GM18502 (cell line): ENCODE measurements at regions not wholly inside any gene's neighbourhood (a gene's known extent, or its start where the extent isn't known, plus 50 kb on each side); places are given as distances from the start of the nearest gene placed in this dataset.

Experiments used
- ATAC-seq: cut with Tn5 transposase; IDR thresholded peaks from one replicate; pipeline ENCODE4 v1.9.1; 2021; ENCODE audit warnings: mild to moderate bottlenecking; ENCODE audit not compliant: unreplicated experiment, poor library complexity

DNA sequence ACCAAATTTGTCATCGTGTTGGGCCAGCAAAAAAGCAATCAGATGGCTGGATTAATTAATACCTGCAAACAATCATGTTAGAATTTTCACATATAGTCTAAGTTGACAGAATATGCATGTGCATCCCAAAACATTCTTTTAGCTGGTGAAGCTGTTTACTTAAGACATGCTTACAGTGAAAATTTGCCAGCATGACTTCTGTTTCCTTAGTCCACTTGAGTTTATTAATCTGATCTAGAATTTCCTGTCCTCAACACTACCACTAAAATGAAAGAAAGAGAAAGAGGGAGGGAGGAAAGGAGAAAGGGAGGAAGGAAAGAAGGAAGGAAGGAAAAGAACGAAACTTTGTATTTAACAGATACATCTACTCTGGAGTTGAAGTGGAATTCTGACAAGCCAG is 2109.9 kb upstream of the PIK3C3 start:
- ATAC-seq = no peak

DNA sequence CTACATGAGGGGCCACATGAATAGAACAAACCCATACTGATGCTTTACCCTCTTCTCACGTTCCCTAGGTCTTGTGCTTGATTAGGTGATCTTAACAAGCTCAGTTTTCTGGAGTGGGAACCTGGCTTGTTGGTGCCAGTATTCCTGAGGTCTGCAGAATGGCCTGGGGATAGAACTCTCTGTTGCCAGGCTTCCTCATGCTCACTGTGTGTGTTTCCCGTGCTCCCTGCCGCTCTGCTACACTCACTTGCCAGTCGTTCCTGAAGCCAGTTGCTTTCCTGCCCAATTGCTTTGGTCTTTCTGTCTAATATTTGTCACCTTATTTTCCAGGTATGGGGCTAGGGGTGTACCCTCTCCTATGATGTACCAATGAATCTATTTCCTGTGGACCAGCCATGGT is 2111.5 kb upstream of the PIK3C3 start:
- no peak for ATAC-seq

DNA sequence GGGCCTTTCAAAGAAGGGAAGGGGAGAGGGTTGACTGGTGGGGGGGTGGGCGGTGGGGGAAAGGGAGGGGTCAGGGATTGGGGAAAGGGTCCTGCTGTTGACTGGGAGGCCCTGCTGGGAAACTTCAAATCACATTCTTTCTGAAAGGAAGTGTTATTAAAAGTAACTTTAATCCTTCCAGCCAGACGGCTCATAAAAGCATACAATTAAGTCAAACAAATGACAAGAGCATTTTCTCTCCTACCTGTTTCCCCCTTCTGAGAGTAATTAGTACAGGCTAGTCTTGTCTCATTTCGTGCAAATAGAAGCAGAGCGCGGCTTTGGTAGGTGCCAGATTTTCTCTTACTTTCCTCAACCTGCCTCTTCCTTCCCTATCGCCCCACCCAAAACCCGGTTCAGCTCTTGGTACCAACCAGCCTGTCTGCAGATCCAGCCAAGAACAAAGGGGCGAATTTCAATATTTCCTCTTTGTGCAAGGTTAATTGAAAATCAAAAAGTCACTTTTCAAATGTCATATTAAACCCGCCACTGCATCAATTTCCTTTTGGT is 2112.6 kb upstream of the PIK3C3 start:
- no peak for ATAC-seq

DNA sequence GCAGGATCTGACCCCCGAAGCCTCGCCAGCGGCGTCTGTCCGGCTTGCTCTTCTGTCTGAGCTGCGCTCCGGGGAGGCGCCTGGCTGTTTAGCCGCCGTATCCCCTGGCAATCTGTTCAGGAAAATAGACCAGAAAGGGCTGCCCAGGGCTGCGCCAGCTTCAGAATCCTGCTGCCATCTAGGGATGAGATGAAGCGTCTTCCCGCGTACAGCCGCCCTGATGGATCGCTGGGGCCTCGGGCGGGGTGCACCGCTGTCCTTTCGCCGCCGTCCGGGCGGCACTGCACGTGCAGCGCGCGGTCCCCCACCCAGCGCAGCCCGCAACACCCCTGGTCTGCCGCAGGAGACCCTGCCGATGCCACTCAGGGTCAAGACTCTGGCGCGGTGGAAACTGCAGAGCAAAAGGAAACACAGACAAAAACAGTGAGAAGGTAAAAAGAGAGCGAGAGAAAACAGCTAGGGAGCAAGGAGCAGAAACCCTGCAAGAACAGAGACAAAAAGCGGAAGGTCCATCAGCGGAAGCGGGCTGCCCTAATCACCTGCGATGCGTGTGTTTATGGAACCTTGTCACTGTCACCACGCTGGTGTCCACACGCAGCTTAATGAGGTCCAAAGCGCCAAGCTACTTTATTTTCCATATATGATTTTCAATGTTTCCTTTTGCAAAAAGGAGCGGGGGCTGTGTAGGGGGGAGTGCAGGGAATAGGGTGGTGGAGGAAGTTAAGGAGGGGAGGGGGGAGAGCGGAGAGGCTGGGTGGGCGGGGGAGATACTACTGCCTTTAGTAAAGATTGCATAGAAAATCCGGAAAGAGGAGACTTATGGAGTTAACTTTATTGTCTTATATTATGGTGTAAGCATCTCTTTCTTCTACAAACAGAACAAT is 2113.3 kb upstream of the PIK3C3 start:
- no peak for ATAC-seq

DNA sequence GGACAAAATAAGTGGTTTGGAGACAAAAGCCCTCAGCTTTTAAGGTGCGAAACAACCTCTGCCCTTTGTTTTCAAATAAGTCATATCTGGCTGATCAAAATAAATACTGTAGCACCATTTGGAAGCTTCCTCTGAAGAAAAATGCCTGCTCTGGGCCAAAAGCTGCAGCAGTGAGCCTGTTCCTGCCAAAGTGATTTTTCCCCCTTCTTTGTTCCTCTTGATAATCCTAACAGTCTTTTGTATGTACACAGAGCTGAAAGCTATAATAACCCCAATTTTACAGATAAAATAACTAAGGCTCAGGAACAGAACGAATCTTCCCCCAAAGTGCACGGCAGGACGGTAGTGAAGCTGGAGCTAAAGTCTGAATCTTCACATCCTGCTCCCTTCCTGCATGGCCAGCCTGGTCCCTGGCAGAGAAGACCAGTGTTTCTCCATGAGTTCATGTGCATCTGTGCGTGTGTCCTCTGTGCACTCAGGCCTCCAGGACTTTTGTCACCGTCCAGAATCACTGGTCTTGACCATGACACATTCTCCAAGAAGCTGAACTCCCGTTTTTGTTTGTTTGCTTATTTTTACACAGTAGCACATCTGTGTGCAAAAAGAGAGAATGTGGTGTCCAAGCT is 2114.1 kb upstream of the PIK3C3 start:
- ATAC-seq = no peak

DNA sequence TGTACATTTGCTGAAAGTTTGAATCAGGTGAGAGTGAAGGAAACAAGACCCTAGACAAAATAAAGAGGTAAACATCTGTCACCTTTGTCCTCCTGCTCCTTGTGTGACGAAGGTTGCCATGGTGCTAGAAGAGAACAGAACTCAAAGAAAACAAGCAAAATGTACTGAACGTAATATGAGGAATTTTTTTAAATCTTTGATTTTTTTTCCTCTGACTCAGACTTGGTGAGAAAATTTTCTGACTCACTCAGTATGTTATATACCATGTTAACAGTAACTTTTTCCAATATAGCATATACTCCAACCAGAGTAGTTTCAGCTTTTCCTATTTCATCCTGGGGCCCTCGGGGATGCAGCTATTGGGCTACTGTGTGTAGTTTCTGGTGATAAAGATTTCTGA is 2114.6 kb upstream of the PIK3C3 start:
- no peak for ATAC-seq

DNA sequence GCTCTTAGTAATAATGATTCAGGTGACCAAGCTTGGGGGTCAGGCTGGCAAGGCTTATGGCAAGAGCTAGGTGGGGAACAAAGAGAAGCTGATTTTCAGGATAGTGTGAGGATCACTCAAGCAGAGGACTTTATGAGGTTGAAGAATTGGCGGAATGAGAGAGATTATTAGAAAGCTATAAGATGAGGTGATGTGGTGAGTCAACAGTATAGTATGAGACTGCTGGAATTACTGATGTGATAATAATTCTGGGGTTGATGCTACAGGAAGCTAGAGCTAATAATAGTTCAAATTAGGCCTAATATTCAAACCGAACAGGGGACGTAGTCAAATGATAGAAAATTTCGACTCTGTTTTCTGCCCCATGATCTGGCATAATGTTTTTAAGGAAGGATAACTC is 2115.3 kb upstream of the PIK3C3 start:
- ATAC-seq = no peak

DNA sequence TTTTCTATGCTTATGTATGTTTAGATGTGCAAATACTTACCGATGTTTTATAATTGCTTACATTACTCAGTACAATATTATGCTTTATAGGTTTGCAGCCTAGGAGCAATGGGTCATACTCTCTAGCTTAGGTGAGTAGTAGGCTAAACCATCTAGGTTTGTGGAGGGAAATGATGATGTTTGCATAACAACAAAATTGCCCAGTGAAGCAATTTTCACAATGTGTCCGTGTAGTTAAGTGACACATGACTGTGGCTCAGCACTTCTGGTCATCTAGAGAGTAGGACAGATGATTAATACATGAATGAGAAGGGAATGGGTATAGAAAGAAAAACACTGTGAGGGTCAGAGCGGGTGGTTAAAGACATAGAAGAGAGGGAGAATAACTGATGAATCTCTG is 2116.2 kb upstream of the PIK3C3 start:
- ATAC-seq = no peak

DNA sequence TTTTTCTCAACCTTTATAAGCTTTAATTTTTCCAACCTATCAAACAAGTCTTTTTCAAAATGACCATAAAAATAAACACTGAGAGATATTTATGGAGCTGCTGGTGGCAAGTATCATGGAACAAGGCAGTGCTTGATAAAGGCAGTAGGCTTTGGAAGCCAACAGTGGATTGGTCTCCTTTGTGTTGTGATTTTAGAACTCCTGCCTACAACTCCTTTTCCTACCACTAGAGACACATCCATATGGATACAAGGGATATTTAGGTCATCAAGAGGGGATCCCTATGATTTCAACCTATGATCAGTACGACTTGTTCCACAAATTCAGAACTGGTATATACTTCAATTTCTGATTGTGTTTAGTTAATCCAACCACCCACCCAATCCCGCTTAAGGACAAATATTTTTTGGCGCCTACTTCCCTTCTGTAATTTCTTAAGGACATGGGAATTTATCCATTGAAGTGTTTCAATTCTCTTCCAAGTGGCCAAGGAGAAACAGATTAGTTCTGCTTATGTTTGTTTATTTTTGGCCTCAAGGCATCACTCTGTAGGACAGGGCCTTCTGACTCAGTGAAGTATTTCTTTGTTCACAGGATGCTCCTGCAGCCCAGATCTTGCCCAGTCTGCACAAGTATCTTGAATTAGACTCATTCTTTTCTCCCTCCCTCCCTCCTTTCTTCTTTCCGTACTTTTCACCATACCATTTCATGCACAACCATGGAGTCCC is 2119.6 kb upstream of the PIK3C3 start:
- ATAC-seq = no peak

DNA sequence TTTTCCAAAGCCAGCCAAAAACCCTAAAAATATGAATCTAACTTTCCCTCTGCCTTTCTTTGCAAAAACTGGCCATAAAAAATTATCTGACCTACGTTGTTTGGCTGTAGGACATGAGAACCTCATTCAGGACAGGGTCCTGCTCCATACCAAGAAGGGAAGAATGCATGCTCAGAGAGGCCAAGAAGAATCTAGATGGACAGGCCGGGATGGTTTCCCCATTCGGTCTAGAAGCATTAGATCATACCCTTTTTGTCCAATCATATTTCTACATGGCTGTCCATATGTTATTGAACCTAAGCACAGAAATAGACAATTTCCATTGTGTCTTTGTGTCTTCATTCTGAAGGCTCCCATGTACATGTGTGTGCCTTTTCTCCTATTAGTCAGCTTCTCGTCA is 2120.4 kb upstream of the PIK3C3 start:
- ATAC-seq = no peak

DNA sequence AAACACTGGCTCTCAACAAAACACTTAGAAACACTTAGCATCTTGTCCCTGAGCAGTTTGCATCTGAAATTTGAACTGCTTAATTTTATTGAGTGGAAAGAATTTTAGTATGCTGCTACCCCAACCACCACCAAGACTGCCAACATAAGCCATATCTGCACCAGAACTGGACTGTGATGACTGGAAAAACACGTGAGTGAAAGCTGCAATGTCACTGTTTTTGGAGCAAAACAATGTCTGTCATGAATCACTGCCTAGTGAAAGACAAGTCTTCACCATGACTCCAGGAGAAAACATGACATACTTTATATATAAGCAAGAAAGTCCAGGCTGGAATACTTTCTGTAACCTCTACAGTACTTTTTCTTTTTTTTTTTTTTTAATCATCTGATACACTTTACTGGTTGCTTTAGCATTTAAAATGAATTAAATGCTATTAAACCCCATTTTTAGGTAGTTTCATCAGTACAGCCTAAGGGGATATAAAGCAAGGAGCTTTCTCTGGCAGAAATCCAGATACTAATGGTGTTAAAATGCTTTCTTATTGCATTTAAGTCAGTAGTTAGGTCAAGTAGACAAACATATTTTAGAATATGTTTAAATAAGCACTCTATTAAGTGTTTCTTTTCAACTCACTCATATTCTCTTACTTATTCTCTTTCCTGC is 2129.4 kb upstream of the PIK3C3 start:
- ATAC-seq = no peak

DNA sequence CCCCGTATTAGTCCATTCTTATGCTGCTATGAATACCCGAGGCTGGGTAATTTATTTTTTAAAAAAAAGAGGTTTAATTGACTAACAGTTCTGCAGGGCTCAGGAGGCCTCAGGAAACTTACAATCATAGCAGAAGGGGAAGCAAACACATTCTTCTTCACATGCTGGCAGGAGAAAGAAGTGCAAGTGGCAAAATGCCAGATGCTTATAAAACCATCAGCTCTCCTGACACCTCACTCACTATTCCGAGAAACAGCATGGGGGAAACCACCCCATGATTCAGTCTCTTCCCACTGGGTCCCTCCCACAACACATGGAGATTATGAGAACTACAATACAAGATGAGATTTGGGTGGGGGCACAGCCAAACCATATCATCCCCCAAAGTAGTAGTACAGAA is 2148.5 kb upstream of the PIK3C3 start:
- ATAC-seq = no peak

DNA sequence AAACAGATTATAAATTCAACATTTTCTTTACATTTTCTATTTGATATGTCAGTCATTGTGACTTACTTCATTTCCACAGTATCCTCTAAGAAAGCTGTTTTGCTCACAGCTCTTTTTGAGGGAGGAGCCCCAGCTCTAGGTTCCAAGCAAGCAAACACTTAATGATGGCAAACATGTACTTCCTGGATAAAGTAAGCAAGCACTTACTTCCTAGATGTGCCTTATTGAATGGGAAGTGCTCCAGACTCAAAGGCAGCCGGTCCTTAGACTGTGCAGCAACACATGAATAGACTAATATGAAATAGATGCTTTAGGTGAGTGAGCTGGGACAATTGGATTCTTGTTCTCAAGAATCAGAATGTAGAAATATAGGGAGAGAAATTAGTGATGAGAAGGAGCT is 2149.8 kb upstream of the PIK3C3 start:
- no peak for ATAC-seq

DNA sequence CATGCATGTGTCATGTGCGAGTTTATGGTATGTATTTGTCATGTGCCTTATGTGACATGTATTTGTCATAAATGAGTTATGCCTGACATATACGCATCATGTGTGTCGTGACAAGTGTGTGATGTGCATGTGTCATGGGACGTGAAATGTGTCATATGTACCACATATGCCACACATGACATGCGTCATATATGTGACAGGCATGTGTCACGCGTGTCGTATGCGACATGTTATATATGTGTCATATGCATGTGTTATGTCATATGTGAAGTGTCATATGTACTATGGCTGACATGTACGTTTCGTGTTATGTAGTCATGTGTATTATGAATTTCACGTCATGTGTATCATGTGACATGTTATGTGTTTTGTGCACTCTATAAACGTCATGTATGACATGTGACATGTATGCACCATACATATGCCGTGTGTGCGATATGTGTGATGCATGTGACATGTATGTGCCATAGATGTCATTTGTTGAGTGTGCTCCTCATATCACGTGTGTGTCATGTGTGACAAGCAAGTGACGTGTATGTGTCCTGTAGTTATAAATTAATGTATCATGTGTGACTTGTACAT is 2152.3 kb upstream of the PIK3C3 start:
- ATAC-seq = no peak

DNA sequence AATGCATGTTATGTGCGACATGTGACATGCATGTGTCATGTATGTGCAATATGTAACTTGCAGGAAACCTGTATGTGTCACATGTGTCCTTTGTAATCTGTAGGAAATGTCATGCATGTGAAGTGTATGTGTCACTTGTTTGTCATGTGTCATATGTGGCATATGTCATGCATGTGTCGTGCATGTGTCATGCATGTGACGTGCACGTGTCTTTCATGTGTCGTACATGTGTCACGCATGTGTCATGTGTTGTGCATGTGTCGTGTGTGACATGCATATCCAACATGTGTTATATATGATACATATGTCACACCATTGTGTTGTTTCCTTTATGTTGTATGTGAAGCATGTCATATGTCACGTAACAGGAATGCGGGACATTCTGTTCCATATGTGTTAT is 2153.2 kb upstream of the PIK3C3 start:
- no peak for ATAC-seq

DNA sequence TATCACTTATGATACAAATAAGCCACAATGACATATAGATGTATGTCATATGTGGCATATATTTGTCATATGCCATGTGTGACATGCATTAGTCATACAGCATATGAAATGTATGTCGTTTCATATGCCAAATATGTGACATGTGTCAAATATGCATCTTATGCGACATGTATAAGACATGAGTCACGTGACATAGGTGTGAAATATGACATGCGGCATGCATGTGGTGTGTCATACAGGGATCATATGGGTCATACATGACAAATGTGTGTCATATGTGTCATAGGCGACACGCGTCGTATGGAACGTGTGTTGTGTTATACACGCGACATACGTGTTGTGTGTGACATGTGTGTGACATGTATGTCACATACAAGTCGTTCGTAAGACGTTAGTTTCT is 2154.0 kb upstream of the PIK3C3 start:
- no peak for ATAC-seq

DNA sequence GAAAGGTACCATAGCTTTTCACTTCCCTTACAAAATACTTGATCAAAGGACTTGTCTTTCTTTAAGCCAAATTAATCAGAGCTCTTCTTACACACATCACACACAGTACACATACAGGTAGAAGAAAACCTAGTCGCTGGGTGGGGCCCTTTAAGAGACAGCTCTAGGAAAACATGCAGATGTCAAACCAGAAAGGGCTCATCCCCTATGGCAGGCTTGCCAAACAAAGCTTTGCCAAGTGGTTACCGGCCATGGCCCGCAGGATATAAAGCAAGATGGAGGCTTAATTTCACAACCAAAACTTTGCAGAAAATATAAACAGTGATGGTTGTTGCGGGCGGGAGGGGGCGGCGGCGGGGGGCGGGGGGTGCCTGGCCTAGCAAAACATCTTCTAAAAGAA is 2156.0 kb upstream of the PIK3C3 start:
- no peak for ATAC-seq

DNA sequence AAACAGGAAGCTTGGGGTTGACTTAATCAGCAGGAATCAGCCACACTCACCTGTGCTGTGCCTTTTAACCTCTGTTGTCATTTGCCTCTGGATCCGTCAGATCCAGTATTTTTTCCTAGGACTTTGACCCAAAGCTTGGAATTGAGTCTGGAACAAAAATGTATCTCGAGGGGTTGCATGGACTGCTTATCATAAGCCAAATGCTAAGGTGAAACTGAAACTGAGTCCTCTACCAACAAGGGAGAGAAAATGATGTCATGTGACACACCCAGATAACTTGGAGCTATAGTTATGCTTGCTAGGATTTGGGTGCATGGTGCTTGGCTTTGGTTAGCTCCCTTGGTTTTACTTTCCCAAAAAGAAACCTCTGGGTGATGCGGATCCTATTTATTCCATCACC is 2158.6 kb upstream of the PIK3C3 start:
- no peak for ATAC-seq

DNA sequence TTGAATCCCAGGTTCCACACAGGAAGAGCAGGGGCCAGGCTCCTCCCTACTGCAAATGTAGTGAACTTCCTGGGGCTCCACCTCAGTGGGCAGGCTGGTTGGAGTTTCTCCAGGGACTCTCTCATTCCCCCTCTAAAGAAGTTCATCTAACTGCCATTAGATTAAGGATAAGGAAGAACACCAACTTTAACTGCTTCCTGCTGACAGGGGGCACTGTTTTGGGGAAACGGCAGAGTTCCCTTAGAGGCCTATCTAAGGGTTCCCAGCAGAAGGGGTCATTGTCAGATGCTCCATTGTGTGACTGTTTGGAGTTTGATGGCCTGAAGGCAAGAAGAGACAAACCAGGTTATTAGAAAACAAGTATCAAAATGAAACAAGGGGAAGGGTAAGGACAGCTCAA is 2159.7 kb upstream of the PIK3C3 start:
- ATAC-seq = no peak

DNA sequence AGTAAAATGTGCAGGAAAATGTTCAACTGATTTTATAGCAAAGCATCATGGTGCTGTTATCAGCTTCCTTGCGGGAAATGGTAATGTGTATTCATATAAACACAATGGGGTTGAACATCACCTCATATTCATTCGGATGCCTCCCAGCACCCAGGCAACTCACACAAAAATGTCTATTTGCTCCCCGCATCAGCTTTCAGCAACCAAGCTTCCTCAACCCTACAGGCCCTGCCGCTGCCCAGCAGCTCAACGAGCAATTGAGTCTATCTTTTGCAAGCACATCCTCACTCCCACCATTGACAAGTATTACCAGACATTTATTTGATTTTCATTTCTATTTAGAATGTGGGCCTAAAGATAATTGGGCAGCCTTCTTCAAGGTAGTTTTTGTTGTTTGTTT is 2161.4 kb upstream of the PIK3C3 start:
- no peak for ATAC-seq
